Mucosa of rectum (tissue), 2 donors: ENCODE measurements at regions not wholly inside any gene's neighbourhood (a gene's known extent, or its start where the extent isn't known, plus 50 kb on each side); places are given as distances from the start of the nearest gene placed in this dataset.
"Not testable (repeated sequence)": the region's sequence is repeated elsewhere in the genome, so short reads cannot be mapped to it uniquely, and the experiment has no call there.

Experiments
- H3K27ac ChIP-seq, 2 donors: one replicate each; pipeline ENCODE4 v1.7.0; 2013; ENCODE audit warnings: inconsistent platforms in 2 of 2, low read depth in 2 of 2, low read length in 2 of 2
- H3K27me3 ChIP-seq, 2 donors: one replicate each; pipeline ENCODE4 v1.7.0; 2013; ENCODE audit warnings: low read length in 2 of 2; ENCODE audit not compliant: control insufficient read depth in 2 of 2, insufficient read depth in 2 of 2
- H3K36me3 ChIP-seq, 2 donors: one replicate each; pipeline ENCODE4 v1.7.0; 2013; ENCODE audit warnings: low read length in 2 of 2; ENCODE audit not compliant: control insufficient read depth in 2 of 2, insufficient read depth in 2 of 2
- H3K4me1 ChIP-seq, 2 donors: one replicate each; pipeline ENCODE4 v1.7.0; 2013; ENCODE audit warnings: low read length in 2 of 2, mild to moderate bottlenecking in 1 of 2; ENCODE audit not compliant: control insufficient read depth in 2 of 2, insufficient read depth in 2 of 2
- H3K4me3 ChIP-seq, 2 donors: one replicate each; pipeline ENCODE4 v1.7.0; 2013; ENCODE audit warnings: low read length in 2 of 2
- H3K9ac ChIP-seq, 2 donors: one replicate each; pipeline ENCODE4 v1.7.0; 2013; ENCODE audit warnings: low read length in 2 of 2, low read depth in 1 of 2, mild to moderate bottlenecking in 1 of 2
- H3K9me3 ChIP-seq, 2 donors: one replicate each; pipeline ENCODE4 v1.7.0; 2013; ENCODE audit warnings: low read length in 2 of 2; ENCODE audit not compliant: control insufficient read depth in 2 of 2
- donor health status: healthy.
- donor health status: Normal muscosa, but diverticular disease.

DNA sequence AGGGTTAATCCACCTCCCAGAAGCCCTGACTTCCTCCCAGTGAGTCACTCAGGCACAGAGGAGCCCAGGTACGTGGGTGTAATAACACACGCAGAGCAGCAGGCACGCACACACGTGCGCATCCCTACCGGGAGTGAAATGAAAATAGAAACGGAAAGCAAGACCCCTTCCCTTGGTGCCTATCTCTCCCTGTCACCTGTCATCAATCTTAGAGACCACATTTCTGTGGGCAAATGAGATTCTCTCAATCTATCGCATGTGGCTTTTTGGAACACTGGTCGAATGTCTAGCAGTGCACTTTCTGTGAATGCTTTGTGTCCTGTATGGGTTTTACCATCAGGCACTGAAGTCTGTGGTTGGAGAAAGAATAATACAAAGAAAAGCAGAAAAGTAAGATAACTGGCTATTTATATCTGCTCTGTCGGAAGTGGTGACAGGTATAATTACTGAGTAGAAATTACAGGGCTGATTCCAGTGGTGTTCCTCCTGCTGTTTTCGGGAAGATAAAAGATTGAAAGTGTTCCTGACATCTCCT is 137.7 kb upstream of the GRIA1 start:
- Histone ChIP-seq H3K27me3 (no peaks in the 10 kb centered on the region), H3K4me1 (no peaks in the 10 kb centered on the region), H3K4me3 (no peak overlapping the region), H3K9ac (no peak overlapping the region), H3K9me3 (no peaks in the 10 kb centered on the region), H3K36me3 (no peaks in the 10 kb centered on the region), H3K27ac (no peak overlapping the region)

DNA sequence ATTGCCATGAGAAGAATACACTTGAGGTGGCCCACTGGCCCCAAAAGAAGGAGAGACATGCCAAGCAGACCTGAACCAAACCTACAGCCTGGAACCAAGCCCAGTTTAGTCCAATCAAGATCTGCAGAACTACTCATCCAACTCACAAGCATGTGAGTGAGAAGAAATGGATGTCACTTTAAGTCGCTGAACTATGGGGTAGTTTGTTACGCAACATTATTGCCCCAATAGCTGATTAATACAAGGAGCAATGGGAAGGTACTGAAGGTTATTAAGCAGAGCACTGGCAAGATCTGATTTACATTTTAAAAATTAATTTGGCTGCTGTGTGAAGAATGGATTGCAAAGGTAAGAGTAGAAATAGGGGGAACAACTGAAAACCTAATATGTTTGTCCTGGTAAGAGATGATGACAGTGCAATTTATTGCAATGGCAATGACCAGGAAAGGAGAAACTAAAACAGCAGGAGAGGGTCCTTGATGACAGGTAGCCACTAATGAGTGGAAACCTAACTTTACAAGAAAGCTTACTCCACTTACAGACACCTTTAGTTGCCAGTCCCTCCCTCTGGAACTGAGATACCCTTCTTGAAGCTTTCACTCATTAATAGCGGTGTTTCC is 132.9 kb upstream of the GRIA1 start:
- Histone ChIP-seq H3K27ac (no peak overlapping the region), H3K9ac (no peak overlapping the region), H3K36me3 (no peaks in the 10 kb centered on the region), H3K4me1 (no peaks in the 10 kb centered on the region), H3K4me3 (no peak overlapping the region), H3K27me3 (no peaks in the 10 kb centered on the region), H3K9me3 (no peaks in the 10 kb centered on the region)

DNA sequence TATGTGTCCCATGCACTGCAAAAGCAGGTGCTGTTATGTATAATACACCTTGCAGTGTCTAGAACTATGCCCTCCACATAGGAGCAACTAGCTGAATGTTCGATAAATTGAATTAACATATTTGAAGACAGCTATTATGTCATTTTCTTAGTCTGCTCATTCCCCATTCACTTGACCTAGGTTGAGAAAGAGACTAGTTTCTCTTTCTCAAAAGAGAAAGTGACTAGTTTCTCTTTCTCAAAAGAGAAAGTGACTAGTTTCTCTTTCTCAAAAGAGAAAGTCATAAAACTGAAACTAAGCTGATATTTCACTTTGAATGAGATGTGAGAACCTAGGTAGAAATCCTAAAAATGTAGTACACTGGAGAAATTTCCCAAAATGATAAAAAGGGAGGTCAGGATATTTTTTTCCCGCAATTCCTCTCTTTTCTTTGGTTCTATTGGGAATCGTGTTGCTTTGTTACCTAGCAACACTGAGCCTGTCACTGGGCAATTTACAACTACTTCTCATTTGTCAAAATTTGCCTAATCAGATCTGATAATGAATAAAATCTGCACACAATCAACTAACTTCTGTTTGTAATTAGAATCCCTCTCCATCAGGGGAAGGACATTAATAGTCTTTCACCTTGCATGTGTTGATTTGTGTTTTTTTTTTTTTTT is 132.0 kb upstream of the GRIA1 start:
- Histone ChIP-seq H3K9ac (no peak overlapping the region), H3K4me3 (no peak overlapping the region), H3K4me1 (no peaks in the 10 kb centered on the region), H3K27me3 (no peaks in the 10 kb centered on the region), H3K9me3 (no peaks in the 10 kb centered on the region), H3K36me3 (no peaks in the 10 kb centered on the region), H3K27ac (no peak overlapping the region)

DNA sequence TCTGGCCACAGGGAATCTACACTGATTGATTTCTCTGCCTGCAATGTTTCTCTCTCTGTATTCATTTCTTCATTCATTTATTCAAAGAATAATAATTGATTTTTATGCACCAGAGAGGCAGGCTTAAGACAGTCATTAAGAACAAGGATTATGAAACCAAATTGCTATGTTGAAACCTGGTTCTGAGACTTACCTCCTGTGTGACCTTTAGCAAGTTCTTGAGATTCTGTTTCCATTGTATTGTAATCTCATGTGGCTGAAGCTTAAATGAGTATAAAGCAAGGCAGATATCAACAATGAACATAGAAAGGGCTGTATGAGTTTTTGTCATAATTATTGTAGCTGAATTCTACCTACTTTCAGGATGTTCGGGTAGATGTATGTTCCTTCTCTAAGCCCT is 129.6 kb upstream of the GRIA1 start:
- no peaks in the 10 kb centered on the region for H3K27me3 ChIP-seq
- no peak overlapping the region for H3K27ac ChIP-seq
- H3K9me3 ChIP-seq, result no peaks in the 10 kb centered on the region
- H3K9ac ChIP-seq, result no peak overlapping the region
- no peaks in the 10 kb centered on the region for H3K36me3 ChIP-seq
- no peaks in the 10 kb centered on the region for H3K4me1 ChIP-seq
- H3K4me3 ChIP-seq, result no peak overlapping the region

DNA sequence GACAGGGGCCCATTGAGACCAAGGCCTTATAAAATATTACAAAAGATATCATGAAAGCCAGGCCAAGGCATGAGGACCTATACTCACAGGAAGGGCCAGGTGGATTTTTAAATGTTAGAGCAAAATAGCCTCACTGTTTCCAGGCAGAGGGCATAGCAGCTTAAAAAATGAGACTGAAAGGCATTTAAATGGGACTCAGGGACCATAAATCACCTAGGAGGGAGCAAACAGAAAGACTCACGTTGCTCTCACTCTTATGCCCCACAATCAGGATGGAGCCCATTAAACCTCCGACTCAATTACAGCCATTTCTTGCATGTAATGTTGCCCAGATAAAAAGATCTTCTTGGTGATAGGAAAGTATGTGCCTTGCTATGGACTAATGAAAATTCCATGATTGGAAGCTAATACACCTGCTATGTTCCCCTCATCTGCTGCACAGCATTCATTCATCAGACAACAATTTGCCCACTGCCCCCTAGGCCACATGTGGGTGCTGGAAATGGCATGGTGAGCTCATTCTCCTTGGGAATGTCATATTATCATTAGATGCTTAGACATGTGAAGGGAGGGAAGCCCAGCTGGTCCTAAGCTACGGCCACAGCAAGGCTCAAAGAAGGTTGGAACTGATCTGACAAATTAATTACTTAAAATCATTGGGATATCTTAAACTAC is 128.6 kb upstream of the GRIA1 start:
- Histone ChIP-seq H3K27me3 (no peaks in the 10 kb centered on the region), H3K4me3 (no peak overlapping the region), H3K4me1 (no peaks in the 10 kb centered on the region), H3K27ac (no peak overlapping the region), H3K9me3 (no peaks in the 10 kb centered on the region), H3K9ac (no peak overlapping the region), H3K36me3 (no peaks in the 10 kb centered on the region)

DNA sequence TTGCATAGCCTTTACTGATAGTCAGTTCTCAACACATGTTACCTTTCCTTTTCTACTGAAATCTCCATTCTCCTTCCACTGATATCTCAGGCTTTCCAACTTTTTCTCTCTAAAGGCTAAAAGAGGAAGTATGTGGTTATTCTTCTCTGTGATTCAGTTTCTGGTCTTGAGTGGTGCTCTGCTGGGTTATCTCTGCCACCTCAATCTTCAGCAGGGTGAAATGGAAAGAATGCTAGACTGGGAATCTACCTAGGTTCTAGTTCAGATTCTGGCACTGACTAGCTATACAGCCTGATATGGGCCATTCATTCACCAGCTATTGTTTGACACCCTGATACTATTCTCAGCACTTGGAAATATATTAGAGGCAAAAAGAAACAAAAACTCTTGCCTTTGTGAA is 124.9 kb upstream of the GRIA1 start:
- Histone ChIP-seq H3K27ac (no peak overlapping the region), H3K27me3 (no peaks in the 10 kb centered on the region), H3K9ac (no peak overlapping the region), H3K36me3 (no peaks in the 10 kb centered on the region), H3K4me1 (no peaks in the 10 kb centered on the region), H3K9me3 (no peaks in the 10 kb centered on the region), H3K4me3 (no peak overlapping the region)

DNA sequence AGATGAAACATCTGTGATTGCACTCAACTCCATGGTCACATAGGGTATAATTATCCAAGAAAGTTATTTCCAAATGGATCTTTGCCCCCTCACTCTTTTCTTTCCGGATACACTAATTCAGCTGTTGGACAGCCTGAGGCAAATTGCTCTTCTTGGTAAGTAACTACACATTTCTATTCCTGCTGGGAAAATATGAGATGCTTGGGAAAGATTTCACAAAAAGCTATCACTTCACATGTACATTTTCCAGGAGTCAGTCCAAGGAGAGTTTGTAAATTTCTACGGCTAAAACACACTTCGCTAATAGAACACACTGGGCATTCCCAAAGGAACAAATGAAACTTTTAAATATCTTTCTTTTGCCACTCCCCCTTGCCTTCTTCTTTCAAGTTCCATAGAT is 123.0 kb upstream of the GRIA1 start:
- Histone ChIP-seq H3K27ac (no peak overlapping the region), H3K9me3 (no peaks in the 10 kb centered on the region), H3K4me3 (no peak overlapping the region), H3K9ac (no peak overlapping the region), H3K27me3 (no peaks in the 10 kb centered on the region), H3K36me3 (no peaks in the 10 kb centered on the region), H3K4me1 (no peaks in the 10 kb centered on the region)

DNA sequence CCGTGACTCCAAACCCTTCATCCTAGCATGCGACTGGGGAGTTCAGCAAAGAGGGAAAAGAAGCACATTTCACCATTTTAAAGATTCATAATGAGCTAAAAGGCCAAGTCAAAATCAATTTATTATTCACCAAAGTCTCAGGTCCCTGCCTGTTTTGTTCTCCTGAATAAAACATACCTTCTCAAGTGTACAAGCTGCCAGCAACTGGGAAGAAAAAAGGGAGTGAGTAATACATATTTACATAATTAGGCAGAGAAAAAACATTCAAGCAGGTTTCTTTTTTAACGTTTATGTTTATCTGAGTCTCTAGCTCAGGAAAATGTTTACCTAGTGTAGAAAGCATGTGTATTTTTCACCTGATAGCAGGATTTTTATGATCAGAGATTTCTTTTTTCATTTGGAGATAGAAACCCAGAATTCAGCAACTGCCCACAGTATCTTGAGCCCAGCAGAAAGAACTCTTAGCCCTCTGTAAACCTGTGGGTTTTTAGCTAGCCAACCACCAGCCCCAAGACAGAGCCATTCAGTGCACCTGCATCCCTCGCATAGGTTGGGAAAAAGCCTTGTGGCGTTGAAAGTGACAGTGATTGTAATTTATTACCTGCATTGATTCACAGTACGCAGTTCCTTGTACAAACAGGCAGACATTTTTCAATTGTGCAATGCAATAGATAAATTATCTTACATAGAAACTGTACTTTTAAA is 117.9 kb upstream of the GRIA1 start:
- Histone ChIP-seq H3K27me3 (no peaks in the 10 kb centered on the region), H3K36me3 (no peaks in the 10 kb centered on the region), H3K4me3 (no peak overlapping the region), H3K4me1 (no peaks in the 10 kb centered on the region), H3K9ac (no peak overlapping the region), H3K27ac (no peak overlapping the region), H3K9me3 (no peaks in the 10 kb centered on the region)

DNA sequence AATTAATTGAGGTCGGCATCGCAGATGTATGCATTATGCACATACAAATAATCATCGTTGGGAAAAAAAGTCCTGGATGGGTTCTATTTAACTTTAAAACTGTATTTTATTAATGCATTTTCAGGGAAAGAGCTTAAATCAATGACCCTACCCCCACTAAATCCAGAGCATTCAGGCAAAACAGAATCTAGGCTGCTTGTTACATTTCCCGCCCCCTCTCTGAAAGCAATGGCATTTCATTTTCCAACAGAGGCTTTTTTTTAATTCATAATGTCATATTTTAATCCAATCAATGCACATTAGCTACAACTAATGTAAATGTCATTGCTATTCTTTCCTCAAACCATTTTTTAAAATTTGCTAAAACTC is 117.4 kb upstream of the GRIA1 start:
- Histone ChIP-seq H3K36me3 (no peaks in the 10 kb centered on the region), H3K4me3 (no peak overlapping the region), H3K9me3 (no peaks in the 10 kb centered on the region), H3K27me3 (no peaks in the 10 kb centered on the region), H3K4me1 (no peaks in the 10 kb centered on the region), H3K9ac (no peak overlapping the region), H3K27ac (no peak overlapping the region)

DNA sequence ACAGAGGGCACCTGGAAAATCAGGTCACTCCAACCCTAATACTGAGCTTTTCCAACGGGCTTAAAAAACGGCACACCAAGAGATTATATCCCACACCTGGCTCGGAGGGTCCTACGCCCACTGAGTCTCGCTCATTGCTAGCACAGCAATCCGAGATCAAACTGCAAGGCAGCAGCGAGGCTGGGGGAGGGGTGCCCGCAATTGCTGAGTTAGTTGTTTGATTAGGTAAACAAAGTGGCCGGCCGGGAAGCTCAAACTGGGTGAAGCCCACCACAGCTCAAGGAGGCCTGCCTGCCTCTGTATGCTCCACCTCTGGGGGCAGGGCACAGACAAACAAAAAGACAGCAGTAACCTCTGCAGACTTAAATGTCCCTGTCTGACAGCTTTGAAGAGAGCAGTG is 108.8 kb upstream of the GRIA1 start:
- H3K9ac ChIP-seq, H3K36me3 ChIP-seq, H3K27ac ChIP-seq, H3K27me3 ChIP-seq, H3K9me3 ChIP-seq, H3K4me3 ChIP-seq, H3K4me1 ChIP-seq: not testable (repeated sequence)
